DMS153 treated with DMSO at 0.1 percent for 48 hours (cell line): ENCODE measurements at regions not wholly inside any gene's neighbourhood (a gene's known extent, or its start where the extent isn't known, plus 50 kb on each side); places are given as distances from the start of the nearest gene placed in this dataset.
"Not testable (repeated sequence)": the region's sequence is repeated elsewhere in the genome, so short reads cannot be mapped to it uniquely, and the experiment has no call there.

ENCODE experiments used
- DNase-seq: peaks from one replicate; lab custom pipeline; 2025; ENCODE audit not compliant: unreplicated experiment; lab: John Stamatoyannopoulos, UW

DNA sequence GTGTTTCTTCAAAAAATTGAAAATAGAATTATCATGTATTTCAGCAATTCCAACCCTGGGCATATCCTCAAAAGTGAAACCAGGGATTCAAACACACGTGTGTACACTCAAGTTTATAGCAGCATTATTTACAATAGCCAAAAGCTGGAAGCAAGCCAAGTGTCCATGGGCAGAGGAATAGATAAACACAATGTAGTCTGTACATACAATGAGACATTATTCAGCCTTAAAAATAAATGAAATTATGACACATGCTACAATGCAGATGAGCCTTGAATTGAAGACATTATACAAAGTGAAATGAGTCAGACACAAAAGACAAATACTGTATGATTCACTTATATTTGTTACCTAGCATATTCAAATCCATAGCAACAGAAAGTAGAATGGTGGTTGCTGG, 853.4 kb downstream of the STIM2 start:
- peak; percentile 45 for DNase-seq

DNA sequence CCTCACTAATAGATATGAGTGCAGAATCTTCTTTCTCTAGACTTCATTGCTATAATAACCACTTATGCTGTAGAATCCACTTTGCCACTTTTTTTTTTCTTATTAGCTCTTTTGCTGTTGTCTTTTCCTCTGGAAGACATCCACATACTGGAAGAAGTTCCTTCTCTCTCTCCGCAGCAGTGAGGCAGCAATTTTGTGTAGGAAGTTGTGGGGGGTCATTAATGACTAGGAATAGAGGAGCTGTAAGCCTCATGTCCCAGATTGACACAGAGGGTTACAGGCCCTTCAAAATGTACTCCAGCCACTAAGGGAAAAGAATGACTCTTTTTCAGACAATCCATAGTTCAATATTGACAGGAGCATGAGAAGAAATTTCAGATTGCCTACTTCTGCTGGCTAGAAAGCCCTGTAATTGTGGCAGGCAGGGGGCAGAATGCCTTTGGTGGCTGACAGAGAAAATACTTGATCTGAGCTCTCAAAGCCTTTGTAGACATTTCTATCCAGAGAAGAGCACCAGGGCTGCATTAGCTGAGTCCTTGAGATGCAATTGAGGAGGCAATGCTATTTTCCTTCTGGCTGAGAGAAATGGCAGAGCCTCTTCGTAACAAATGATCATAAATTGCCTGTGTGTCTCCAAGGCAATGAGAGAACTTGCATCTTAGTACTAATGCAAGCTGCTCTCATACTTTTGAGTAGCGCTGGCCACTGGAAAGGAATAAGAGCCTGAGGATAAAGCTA, 856.2 kb downstream of the STIM2 start:
- no peak for DNase-seq

DNA sequence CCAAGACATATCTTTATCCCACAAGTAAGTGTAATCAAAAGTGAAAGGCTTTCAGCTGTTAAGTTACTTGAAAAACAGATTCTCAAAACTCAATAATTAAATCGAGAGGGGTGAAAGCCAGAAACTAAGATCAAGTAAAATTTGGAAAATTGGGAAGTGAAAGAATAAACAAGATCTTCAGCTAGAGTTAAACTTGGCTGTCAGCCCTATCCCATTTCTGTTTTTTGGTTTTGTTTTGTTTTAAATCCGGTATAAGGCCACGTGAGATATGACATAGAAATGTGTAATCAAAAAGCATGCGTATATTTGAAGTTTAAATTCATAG, 856.8 kb downstream of the STIM2 start:
- no peak for DNase-seq

DNA sequence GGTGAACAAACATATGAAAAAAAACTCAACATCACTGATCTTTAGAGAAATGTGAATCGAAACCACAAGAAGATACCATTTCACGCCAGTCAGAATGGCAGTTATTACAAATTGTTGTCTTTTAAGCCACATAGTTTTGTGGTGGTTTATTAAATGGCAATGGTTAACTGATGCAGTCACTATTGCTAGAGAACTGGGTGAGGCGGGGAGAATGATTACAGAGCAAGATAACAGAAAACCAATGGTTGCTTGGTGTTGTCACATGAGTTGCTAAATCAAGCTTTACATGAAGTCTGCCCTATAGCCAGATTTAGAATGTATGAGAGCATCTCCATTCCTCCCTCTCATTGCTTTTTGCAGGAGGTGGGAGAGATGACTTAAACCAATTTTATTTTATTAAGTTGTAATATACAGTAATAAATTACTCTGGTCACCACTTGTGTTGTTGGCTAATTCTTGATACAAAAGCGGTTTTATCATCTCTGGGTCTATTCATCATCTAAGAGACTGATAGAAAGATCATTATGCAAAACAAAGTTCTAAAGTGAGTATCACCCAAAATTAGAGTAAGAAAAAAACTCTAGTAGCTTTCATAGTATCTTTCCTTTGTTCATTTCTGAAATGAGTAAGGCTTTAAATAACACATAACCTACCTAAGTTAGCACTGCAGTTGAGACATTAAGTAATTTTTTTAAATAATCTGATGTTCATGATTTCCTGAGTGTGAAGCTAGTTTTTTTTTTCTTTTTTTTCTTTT, 859.5 kb downstream of the STIM2 start:
- no peak for DNase-seq

DNA sequence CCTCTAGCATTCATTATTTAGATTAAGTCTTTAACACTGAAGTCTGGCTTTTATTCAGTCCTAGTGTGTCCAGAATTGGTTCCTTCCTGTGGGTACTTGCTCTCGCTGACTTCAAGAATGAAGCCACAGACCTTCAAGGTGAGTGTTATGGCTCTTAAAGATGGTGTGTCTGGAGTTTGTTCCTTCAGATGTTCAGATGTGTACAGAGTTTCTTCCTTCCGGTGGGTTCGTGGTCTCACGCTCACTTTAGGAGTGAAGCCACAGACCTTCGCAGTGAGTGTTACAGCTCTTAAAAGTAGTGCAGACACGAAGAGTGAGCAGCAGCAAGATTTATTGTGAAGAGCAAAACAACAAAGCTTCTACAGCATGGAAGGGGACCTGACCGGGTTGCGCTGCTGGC, 860.6 kb downstream of the STIM2 start:
- no peak for DNase-seq

DNA sequence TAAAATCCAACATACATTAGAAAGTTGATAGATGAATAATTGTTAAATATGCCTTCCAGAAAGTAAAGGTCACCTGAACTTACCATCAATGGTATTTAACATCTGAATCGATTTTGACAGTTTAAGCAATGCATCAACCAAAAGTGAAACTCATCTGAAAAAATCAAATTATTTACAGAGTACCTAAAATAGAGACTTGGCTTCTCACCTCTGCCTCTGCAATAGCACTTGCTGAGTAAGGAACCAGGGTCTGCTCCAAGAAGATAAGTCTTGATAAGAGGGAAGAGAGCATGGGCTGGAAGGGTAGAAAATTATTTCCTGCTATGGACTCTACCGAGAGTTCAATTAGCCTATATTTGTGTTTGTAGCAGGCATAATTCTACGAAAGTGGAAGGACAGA, 868.3 kb downstream of the STIM2 start:
- no peak for DNase-seq

DNA sequence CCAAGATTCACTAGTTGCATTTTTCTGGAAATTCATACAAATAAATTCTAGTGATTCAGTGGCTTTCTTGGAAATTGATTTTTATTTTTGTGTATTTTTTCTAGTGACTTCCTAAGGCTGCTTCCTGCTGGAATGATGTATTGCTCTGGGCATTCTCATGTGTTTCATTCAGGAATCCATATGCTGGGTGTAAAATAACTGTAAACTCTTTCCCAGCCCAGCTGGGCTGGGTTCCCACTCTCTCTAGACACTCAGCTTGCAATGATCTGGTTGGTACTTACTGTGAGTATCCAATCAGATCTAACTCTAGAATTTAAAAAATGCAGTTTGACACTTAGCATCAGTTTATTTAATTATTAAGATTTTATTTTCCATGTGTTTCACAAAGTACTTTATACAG, 882.2 kb downstream of the STIM2 start:
- no peak for DNase-seq

DNA sequence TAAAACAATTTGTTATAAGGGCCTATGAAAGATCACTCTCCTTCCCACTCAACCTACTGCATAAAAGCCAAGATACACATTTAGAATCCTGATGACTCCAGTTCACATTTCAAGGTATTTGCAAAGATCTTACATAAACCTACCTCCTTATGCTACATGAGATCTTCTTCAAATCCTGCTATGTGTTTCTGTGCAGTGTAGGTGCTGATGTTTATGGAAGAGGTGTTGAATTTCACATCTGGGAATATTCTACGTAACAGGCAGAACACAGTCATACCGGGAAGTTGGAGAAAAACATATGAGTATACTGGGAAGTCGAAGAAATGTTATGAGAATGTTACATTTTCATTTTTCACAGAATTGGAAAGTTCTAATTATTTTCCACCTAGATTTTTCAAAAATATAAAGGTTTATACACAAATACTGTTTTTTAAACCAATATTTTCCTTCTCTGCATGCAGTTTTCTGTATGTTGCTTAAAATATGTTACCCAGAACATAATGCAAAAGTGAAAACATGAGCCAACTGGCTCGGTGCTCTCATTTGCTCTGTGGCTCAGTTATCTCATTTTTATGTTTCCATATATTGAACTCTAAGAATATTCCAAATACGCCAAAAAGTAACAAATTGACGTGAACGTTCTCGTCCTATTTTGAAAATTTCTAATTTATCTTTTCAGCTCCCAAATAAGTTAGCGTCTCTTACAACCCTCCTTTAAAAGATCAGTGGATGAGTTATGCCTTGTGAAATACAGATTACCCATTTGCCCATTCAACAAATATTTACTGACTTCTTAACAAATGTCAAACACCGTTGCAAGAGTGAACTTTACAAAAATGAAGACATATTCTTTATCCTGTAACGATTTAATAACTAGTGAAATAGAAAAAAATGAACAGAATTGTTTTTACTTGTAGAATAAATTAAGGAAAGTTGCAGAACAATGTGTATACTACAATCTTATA, 899.3 kb downstream of the STIM2 start:
- DNase-seq, result no peak

DNA sequence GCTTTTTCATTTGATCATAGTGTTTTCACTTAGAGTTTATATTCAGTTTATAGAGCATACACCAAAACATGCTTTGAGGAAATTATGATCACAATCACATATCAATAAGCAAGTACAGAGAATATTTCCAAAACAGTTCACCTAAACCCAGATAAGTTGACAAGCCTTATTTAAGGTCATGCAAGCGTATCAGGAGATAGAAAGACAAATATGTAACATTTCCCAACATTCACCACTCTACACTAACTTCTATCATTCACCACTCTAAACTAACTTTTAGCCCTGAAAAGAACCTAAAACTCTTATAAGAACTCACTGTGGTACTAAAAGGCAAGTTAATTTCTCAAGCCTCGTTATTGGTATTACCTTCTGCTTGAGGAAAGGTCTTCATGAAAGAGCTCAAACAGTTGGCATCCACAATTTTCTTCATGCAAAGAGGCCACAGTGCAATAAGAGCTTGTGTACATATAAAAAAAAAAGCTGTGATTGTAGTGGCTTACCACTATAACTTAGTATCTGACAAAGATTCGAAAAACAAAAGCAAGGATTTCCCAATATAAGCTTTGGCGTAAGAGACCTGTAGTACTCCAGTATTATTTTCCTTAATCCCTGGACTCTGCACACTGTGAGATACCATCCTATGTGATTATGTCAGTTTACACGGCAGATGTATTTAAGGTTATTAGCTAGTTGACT, 903.3 kb downstream of the STIM2 start:
- no peak for DNase-seq

DNA sequence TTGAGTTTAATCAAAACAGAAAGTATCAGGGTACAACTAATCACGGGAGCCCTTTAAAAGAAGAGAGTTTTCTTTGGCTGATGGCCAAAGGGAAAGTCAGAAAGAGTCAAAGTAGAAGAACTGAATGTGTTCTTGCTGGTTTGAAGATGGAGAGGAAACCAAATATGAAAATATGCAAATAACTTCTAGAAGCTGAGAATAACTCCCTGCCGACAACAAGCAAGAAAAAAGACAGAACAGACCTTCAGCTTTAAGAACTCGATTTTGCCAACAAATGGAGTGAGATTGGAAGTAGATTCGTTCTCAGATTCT, 903.8 kb downstream of the STIM2 start:
- DNase-seq, result no peak

DNA sequence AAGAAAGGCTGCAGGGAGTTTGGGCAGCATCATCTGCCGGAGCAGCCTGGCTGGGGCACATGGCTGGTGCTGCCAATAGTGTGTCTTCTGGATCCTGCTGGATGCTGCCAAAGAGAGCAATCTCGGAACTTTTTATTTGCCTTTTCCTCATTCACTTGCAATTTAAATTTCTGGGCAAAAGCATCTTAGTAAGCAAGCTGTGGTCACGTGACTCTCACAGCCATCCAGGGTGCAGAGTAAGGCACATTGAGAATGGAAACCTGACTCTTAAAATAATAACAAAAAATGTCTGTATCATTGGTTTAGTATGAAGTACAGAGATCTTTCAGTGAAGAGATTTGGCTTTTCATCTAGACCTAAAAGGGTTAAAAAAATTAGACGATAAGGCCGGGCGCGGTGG, 910.3 kb downstream of the STIM2 start:
- DNase-seq, result no peak

DNA sequence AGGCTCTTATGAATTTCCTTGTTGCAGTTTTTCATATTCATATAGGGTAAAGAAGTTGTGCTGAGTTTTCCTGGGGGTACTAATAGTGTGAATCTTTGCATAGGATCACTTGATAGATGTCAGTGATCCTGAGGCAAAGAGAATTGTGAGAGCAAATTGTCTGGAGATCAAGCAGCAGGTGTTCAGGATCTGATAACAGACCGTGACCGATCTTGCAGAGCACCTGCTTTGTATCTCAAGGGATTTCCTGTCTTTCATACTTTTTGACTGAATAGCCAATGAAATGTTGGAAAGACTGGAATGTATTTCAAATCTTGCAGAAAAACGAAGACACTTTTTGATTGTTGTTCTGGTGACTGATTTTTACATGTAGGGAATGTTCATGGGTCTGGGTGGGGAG, 914.5 kb downstream of the STIM2 start:
- DNase-seq, result no peak

DNA sequence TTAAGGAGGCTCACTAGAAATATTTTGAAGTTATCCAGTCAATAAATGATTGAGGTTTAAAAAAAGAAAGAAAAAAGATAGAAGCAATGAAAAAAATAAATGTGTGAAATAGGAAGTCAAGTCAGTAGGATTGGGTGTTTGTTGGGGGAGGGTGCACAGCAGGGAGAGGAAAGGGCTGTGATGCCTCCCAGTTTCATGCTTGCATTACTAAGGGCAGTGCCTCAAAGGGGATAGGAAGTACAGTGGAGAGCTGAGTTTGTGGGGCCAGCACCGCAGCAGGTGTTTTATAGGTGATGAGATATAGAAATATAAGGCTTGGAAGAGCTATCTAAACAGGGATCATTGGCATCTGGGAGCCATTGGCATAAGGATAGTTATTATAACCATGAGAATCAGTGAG, 919.2 kb downstream of the STIM2 start:
- DNase-seq, result no peak

DNA sequence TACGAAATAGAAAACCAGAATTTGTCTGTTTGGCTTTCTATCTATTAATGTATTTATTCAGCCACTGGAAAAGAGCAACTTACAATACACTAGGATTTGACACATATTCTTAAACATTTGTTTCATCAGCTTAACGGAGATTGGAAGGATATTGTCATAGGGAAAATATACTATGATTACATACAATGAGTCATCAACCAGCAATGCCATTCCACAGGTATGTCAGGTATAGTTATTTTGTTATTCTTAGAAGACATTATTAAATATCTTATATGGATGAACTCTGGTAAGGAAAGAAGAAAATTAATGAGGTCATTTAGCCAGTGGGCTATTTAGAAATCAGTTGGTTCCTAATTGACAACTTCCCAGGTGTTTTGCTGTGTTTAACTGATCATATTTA, 926.6 kb downstream of the STIM2 start:
- no peak for DNase-seq

DNA sequence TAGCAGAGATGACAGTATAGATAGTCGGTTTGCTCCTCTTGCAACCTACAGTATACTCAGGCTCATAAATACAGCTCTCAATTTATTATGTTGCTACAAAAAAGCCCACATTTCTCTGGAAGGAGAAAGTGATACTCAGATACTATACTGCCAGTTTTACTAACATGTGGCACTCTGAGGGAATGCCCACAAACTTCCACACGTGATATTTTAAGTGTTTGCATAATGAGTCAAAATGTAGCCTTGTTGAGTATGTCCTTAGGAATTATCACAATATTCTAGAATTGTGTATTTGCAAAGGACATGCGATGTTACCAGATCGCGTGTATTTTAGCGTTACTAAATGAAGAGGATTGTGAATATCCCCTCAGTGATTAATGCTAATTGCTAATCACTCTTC, 929.1 kb downstream of the STIM2 start:
- DNase-seq, result no peak

DNA sequence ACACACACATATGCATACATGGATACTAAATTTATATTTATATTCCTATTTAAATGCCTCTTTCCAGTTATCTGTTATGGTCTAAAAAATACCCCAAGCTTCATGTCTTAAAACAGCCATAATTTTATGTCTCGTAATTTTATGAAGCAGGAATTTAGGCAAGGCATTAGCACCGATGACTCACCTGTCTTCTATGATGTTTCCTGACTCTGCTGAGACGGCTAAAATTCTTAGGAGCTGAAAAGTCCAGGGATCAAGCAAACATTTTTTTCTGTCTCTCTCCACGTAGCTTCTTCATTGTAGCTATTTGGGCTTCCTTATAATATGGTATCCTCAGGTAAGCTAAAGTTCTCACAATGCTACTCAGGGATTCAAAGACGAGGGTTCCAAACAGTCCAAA, 930.3 kb downstream of the STIM2 start:
- no peak for DNase-seq

DNA sequence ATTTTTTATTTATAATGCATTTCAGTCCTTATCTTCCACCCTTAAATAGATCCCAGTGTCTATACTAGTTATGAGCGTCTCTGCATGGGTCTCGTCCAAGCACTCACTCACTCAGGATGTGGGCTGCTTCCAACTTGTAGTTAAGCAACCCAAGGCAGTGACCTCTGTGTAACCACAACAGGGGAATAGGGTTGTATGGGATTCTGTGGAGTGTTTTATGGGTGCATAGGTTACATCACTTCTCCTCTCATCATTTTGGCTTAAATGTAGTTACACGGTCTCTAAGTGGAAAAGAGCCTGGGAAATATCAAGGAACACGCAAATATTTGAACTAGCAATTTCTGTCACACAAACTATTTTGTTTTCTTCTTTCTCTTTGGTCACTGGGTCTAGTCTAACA, 931.0 kb downstream of the STIM2 start:
- DNase-seq, result no peak

DNA sequence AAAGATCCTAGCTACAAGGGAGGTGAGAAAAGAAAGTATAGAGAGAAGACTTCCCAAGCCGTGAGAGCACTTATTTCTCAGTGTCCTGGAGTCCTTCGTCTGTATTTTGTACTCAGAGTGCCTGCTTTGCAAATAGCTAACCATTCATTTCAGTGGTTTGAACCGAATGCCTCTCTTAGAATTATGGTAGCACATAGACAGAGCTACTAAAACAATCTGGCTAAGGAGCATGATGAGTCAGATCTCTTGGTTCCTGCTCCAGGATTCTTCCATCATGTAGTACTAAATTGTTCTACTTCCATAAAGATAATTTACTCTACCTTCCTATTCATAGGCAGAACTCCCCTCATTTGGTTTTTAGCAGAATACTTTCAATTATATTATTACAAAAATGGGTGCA, 946.6 kb downstream of the STIM2 start:
- no peak for DNase-seq

DNA sequence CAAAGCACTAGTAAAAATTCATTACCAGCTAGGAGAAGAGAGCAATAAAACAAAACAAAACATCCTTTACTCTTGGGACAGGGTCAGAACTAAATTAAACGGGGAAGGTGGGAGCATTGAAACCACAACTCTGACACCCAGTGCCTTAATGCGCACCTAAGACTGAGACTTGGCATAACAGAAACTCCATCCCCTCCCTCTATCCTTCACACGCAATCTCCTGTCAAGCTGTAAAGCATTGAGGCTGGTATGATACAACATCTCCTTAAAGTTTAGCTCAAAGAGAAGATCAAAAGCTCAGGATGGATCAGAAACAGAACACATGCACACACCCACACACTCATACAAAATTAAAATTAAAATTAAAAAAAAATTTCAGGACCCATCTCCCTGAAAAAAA, 951.3 kb downstream of the STIM2 start:
- DNase-seq, result no peak

DNA sequence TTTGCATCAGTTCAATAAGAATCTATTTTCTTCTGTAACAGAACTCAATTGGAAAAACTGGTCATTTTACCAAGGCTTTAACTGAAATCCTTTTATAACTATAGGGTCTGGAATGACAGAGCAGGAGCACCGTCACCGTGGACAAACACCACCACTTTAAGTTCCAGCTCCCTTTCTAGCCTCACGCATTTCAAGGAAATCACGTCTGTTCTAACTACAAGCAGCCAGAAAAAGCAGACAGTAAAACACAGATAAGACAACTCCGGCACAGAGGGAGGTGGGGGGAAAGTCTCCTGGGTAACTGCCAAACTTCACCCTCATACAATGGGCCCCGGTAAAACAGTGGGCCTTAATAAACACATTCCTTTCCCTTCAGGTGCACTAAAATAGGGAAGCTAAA, 952.6 kb downstream of the STIM2 start:
- not testable (repeated sequence) for DNase-seq

DNA sequence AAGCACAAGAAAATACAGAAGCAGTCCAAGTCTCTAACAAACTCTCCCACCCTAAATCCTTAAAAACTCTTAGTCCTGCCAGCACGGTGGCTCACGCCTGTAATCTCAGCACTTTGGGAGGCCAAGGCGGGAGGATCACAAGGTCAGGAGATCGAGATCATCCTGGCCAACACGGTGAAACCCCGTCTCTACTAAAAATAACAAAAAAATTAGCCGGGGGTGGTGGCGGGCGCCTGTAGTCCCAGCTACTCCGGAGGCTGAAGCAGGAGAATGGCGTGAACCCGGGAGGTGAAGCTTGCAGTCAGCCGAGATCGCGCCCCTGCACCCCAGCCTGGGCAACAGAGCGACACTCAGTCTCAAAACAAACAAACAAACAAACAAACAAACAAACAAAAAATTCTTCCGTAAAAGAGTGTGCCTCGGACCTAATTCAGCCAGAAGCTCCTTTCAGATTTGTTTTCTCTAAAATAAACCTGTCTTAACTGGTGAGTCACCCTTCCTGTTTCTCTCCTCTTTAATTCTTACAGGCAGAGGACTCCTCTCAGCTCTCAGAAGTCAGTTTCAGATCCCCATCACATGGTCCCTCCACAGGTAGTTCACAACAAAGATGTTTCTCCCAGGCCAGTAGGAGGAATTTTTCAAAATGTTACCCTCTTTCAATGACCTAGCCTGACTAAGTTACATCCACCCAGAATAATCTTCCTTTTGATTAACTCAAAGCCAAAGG, 953.2 kb downstream of the STIM2 start:
- not testable (repeated sequence) for DNase-seq
